H9 (cell line): ENCODE measurements at regions not wholly inside any gene's neighbourhood (a gene's known extent, or its start where the extent isn't known, plus 50 kb on each side); places are given as distances from the start of the nearest gene placed in this dataset.

Experiments used
- DNase-seq: peaks from one replicate; pipeline ENCODE4 v3.0.0-alpha.2; 2017
- H2AFZ ChIP-seq: one replicate; pipeline ENCODE4 v1.6.1; 2013; ENCODE audit warnings: mild to moderate bottlenecking, low read length, control low read depth, moderate library complexity
- H2AK5ac ChIP-seq: 2 replicates; pipeline ENCODE4 v1.6.1; 2013; ENCODE audit warnings: low read length, control low read depth, mixed read lengths; ENCODE audit not compliant: insufficient read length
- H2BK120ac ChIP-seq: one replicate; pipeline ENCODE4 v1.6.1; 2013; ENCODE audit warnings: low read depth, mild to moderate bottlenecking, low read length, control low read depth, inconsistent platforms; ENCODE audit not compliant: poor library complexity, severe bottlenecking
- H2BK12ac ChIP-seq: 2 replicates; pipeline ENCODE4 v1.6.1; 2013; ENCODE audit warnings: low read length, control low read depth, mixed read lengths, low read depth; ENCODE audit not compliant: insufficient read length
- H2BK15ac ChIP-seq: 2 replicates; pipeline ENCODE4 v1.6.1; 2013; ENCODE audit warnings: low read depth, low read length, control low read depth
- H2BK20ac ChIP-seq: one replicate; pipeline ENCODE4 v1.6.1; 2013; ENCODE audit warnings: low read depth, mild to moderate bottlenecking, low read length, control low read depth, inconsistent platforms; ENCODE audit not compliant: poor library complexity, severe bottlenecking
- H2BK5ac ChIP-seq: 2 replicates; pipeline ENCODE4 v1.6.1; 2013; ENCODE audit warnings: low read length, control low read depth, mixed read lengths; ENCODE audit not compliant: insufficient read length
- H3K14ac ChIP-seq: 2 replicates; pipeline ENCODE4 v1.6.1; 2013; ENCODE audit warnings: low read length, control low read depth; ENCODE audit not compliant: insufficient read depth
- H3K18ac ChIP-seq: 2 replicates; pipeline ENCODE4 v1.6.1; 2013; ENCODE audit warnings: low read depth, mild to moderate bottlenecking, mixed read lengths, low read length, control low read depth; ENCODE audit not compliant: insufficient read length
- H3K23ac ChIP-seq: 2 replicates; pipeline ENCODE4 v1.6.1; 2013; ENCODE audit warnings: low read length, control low read depth, mixed read lengths, low read depth; ENCODE audit not compliant: insufficient read length
- H3K23me2 ChIP-seq: 2 replicates; pipeline ENCODE4 v1.6.1; 2013; ENCODE audit warnings: low read depth, mild to moderate bottlenecking, mixed read lengths, low read length, control low read depth; ENCODE audit not compliant: insufficient read length, poor library complexity, severe bottlenecking
- H3K27ac ChIP-seq: 2 replicates; pipeline ENCODE4 v1.5.1; 2013; ENCODE audit warnings: low read length, control low read depth, mixed read lengths, low read depth; ENCODE audit not compliant: insufficient read length
- H3K27me3 ChIP-seq: 2 replicates; pipeline ENCODE4 v1.6.1; 2013; ENCODE audit warnings: low read length, control low read depth, inconsistent platforms; ENCODE audit not compliant: insufficient read depth
- H3K4ac ChIP-seq: 2 replicates; pipeline ENCODE4 v1.6.1; 2013; ENCODE audit warnings: low read depth, mild to moderate bottlenecking, control low read depth, inconsistent platforms, low read length, moderate library complexity
- H3K4me1 ChIP-seq: 2 replicates; pipeline ENCODE4 v1.6.1; 2013; ENCODE audit warnings: low read length, control low read depth, inconsistent platforms; ENCODE audit not compliant: insufficient read depth
- H3K4me2 ChIP-seq: 2 replicates; pipeline ENCODE4 v1.6.1; 2013; ENCODE audit warnings: low read length, control low read depth, mixed read lengths; ENCODE audit not compliant: insufficient read length, insufficient read depth
- H3K56ac ChIP-seq: 2 replicates; pipeline ENCODE4 v1.6.1; 2013; ENCODE audit warnings: low read depth, mild to moderate bottlenecking, mixed read lengths, low read length, control low read depth; ENCODE audit not compliant: insufficient read length
- H3K79me1 ChIP-seq: 2 replicates; pipeline ENCODE4 v1.6.1; 2013; ENCODE audit warnings: low read depth, mild to moderate bottlenecking, moderate library complexity, low read length, control low read depth, inconsistent platforms; ENCODE audit not compliant: insufficient read depth, poor library complexity, severe bottlenecking
- H3K79me2 ChIP-seq: 2 replicates; pipeline ENCODE4 v1.6.1; 2013; ENCODE audit warnings: low read length, control low read depth, inconsistent platforms; ENCODE audit not compliant: insufficient read depth
- H3K9ac ChIP-seq: 2 replicates; pipeline ENCODE4 v1.6.1; 2013; ENCODE audit warnings: low read length, control low read depth, mixed read lengths; ENCODE audit not compliant: insufficient read length; ENCODE audit errors: extremely low read depth
- H3K9me3 ChIP-seq: one replicate; pipeline ENCODE4 v1.6.1; 2013; ENCODE audit warnings: low read depth, low read length, inconsistent platforms; ENCODE audit not compliant: control insufficient read depth
- H3T11ph ChIP-seq: one replicate; pipeline ENCODE4 v1.6.1; 2013; ENCODE audit warnings: mild to moderate bottlenecking, low read length, control low read depth, inconsistent platforms
- H4K20me1 ChIP-seq: one replicate; pipeline ENCODE4 v1.6.1; 2013; ENCODE audit not compliant: control insufficient read depth, insufficient read length, insufficient read depth
- H4K5ac ChIP-seq: 2 replicates; pipeline ENCODE4 v1.6.1; 2013; ENCODE audit warnings: low read depth, mild to moderate bottlenecking, mixed read lengths, low read length, control low read depth; ENCODE audit not compliant: insufficient read length
- H4K8ac ChIP-seq: replicated peaks from 2 replicates; pipeline ENCODE4 v1.6.1; 2013; ENCODE audit warnings: low read length, control low read depth, mixed read lengths, low read depth; ENCODE audit not compliant: insufficient read length
- H4K91ac ChIP-seq: 2 replicates; pipeline ENCODE4 v1.6.1; 2013; ENCODE audit warnings: low read depth, mild to moderate bottlenecking, moderate library complexity, mixed read lengths, low read length, control low read depth; ENCODE audit not compliant: insufficient read length
- H3K27ac Mint-ChIP-seq, 3 experiments: 2 replicates in 2 of 3; 3 replicates in 1 of 3; pipeline ENCODE4 v1.8.0; 2020 to 2021; ENCODE audit warnings: mixed read lengths in 3 of 3, mild to moderate bottlenecking in 1 of 3, moderate library complexity in 1 of 3
- H3K27me3 Mint-ChIP-seq: 2 replicates; pipeline ENCODE4 v1.8.0; 2021; ENCODE audit warnings: low read depth, mild to moderate bottlenecking, moderate library complexity, mixed read lengths
- H3K36me3 Mint-ChIP-seq, 3 experiments: 2 replicates in 2 of 3; 3 replicates in 1 of 3; pipeline ENCODE4 v1.8.0; 2020 to 2021; ENCODE audit warnings: low read depth in 3 of 3, mixed read lengths in 3 of 3; ENCODE audit not compliant: insufficient read depth in 1 of 3
- H3K4me1 Mint-ChIP-seq, 2 experiments: 2 replicates each; pipeline ENCODE4 v1.8.0; 2020; ENCODE audit warnings: mixed read lengths in 2 of 2
- H3K4me3 Mint-ChIP-seq, 2 experiments: 2 replicates in 1 of 2; 3 replicates in 1 of 2; pipeline ENCODE4 v1.8.0; 2020 to 2021; ENCODE audit warnings: mild to moderate bottlenecking in 2 of 2, mixed read lengths in 2 of 2, moderate library complexity in 1 of 2
- H3K9me3 Mint-ChIP-seq, 2 experiments: 2 replicates in 1 of 2; 3 replicates in 1 of 2; pipeline ENCODE4 v1.8.0; 2020; ENCODE audit warnings: mild to moderate bottlenecking in 2 of 2, mixed read lengths in 2 of 2, moderate library complexity in 1 of 2
- WGBS: extraction: QIAGEN DNeasy Blood & Tissue Kit; methylation state at CpG from one replicate; pipeline ENCODE4 v1.1.7; 2013; ENCODE audit warnings: missing lambda C conversion rate, low lambda C conversion rate, mixed read lengths; ENCODE audit not compliant: insufficient read length; ENCODE audit errors: extremely low coverage; 5-methylcytosine and 5-hydroxymethylcytosine counted together
- TF ChIP-seq, protein P1 (sequence below): fragments of 200-600 bp; sonication (generic); conservative IDR thresholded peaks from 3 replicates; pipeline ENCODE4 v1.8.0; 2021; ENCODE audit warnings: antibody characterized with exemption, mild to moderate bottlenecking

DNA sequence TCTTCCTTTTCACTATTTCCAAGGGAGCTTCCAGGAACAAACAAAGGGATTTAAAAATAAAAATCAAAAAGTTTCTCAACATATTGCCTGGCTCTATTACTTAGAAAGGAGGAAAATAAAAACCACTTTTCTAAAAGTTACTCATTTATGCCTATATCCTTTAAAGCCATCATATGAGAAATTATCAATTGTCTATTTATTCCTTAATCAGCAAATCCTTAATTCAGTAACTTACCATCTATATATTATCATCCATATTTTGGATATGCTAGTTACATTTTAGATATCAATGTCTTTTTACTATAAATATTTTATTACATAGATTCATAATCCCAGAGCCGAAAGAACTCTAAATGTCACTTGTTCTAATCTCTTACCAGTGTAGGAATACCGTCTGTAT, 481.5 kb upstream of the ANO5 start:
- H2BK5ac ChIP-seq, result no peak overlapping the region
- no peaks in the 10 kb centered on the region for H4K20me1 ChIP-seq
- WGBS, result no CpG with 5 or more reads among the region's 2 CpGs
- no peak overlapping the region for H4K91ac ChIP-seq
- H3K27ac ChIP-seq, result no peak overlapping the region
- H3K9ac ChIP-seq, result no peak overlapping the region
- H2AFZ ChIP-seq, result no peak overlapping the region
- no peak overlapping the region for H2BK120ac ChIP-seq
- H3K4ac ChIP-seq, result no peak overlapping the region
- Mint-ChIP-seq H3K36me3 (no peaks in the 10 kb centered on the region; a peak in 1 of 7 replicates), H3K27me3 (no peaks in the 10 kb centered on the region), H3K27ac (no peak overlapping the region), H3K9me3 (no peaks in the 10 kb centered on the region), H3K4me1 (peaks cover 9 to 10% of the 10 kb centered on the region in 2 experiments; a peak in 3 of 4 replicates), H3K4me3 (no peak overlapping the region)
- no peak overlapping the region for H3K18ac ChIP-seq
- no peak overlapping the region for H3K4me2 ChIP-seq
- H3K9me3 ChIP-seq, result no peaks in the 10 kb centered on the region
- TF ChIP-seq, protein P1, sequence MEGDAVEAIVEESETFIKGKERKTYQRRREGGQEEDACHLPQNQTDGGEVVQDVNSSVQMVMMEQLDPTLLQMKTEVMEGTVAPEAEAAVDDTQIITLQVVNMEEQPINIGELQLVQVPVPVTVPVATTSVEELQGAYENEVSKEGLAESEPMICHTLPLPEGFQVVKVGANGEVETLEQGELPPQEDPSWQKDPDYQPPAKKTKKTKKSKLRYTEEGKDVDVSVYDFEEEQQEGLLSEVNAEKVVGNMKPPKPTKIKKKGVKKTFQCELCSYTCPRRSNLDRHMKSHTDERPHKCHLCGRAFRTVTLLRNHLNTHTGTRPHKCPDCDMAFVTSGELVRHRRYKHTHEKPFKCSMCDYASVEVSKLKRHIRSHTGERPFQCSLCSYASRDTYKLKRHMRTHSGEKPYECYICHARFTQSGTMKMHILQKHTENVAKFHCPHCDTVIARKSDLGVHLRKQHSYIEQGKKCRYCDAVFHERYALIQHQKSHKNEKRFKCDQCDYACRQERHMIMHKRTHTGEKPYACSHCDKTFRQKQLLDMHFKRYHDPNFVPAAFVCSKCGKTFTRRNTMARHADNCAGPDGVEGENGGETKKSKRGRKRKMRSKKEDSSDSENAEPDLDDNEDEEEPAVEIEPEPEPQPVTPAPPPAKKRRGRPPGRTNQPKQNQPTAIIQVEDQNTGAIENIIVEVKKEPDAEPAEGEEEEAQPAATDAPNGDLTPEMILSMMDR, result no peak
- H3K56ac ChIP-seq, result no peak overlapping the region
- H2AK5ac ChIP-seq, result no peak overlapping the region
- H3K79me1 ChIP-seq, result no peaks in the 10 kb centered on the region
- H3K23me2 ChIP-seq, result no peaks in the 10 kb centered on the region
- H2BK20ac ChIP-seq, result no peak overlapping the region
- no peaks in the 10 kb centered on the region for H3K79me2 ChIP-seq
- no peak overlapping the region for H4K5ac ChIP-seq
- H3K27me3 ChIP-seq, result no peaks in the 10 kb centered on the region
- H2BK15ac ChIP-seq, result no peak overlapping the region
- no peak overlapping the region for H2BK12ac ChIP-seq
- H3K14ac ChIP-seq, result no peak overlapping the region
- no peak overlapping the region for H3K23ac ChIP-seq
- H4K8ac ChIP-seq, result no peak overlapping the region
- DNase-seq, result no peak
- H3T11ph ChIP-seq, result no peak overlapping the region
- H3K4me1 ChIP-seq, result no peaks in the 10 kb centered on the region; the same call in 1 of the 2 replicates
